Keratinocyte (primary cell): ENCODE measurements at regions not wholly inside any gene's neighbourhood (a gene's known extent, or its start where the extent isn't known, plus 50 kb on each side); places are given as distances from the start of the nearest gene placed in this dataset.

Experiments
- DNase-seq: peaks from one replicate; pipeline ENCODE4 v3.0.0-alpha.2; 2011; ENCODE audit warnings: low read depth, missing footprints, low spot score
- FAIRE-seq: peaks from 2 replicates; lab custom pipeline; 2011; peaks lifted over from hg19 to GRCh38; lab: Jason Lieb, UNC
- H2AFZ ChIP-seq: 2 replicates; pipeline ENCODE4 v1.6.0; 2012; ENCODE audit warnings: low read length, control low read depth, inconsistent platforms; ENCODE audit not compliant: control insufficient read depth
- H3K27ac ChIP-seq: 2 replicates; pipeline ENCODE4 v1.5.1; 2011; ENCODE audit warnings: low read length; ENCODE audit not compliant: control insufficient read depth, insufficient read depth
- H3K27me3 ChIP-seq: 3 replicates; pipeline ENCODE4 v1.6.0; 2011; ENCODE audit warnings: low read length; ENCODE audit not compliant: control insufficient read depth, insufficient read depth; ENCODE audit errors: extremely low read depth
- H3K36me3 ChIP-seq, 2 experiments: 2 replicates in 1 of 2; 3 replicates in 1 of 2; pipeline ENCODE4 v1.5.1; 2011; ENCODE audit warnings: low read length in 2 of 2, mild to moderate bottlenecking in 1 of 2; ENCODE audit not compliant: control insufficient read depth in 2 of 2, insufficient read depth in 2 of 2; ENCODE audit errors: extremely low read depth in 1 of 2
- H3K4me1 ChIP-seq: 3 replicates; pipeline ENCODE4 v1.5.1; 2011; ENCODE audit warnings: low read length; ENCODE audit not compliant: control insufficient read depth, insufficient read depth; ENCODE audit errors: extremely low read depth
- H3K4me2 ChIP-seq: 3 replicates; pipeline ENCODE4 v1.6.0; 2011; ENCODE audit warnings: low read depth, low read length; ENCODE audit not compliant: control insufficient read depth, insufficient read depth; ENCODE audit errors: extremely low read depth
- H3K4me3 ChIP-seq, 3 experiments: fragments of 200-600 bp in 1 of 3; sonication (generic) in 1 of 3; 2 replicates in 2 of 3; 3 replicates in 1 of 3; pipeline ENCODE4 v1.5.1; 2011 to 2016; ENCODE audit warnings: low read length in 3 of 3, mild to moderate bottlenecking in 3 of 3, control low read depth in 2 of 3, inconsistent platforms in 1 of 3, low read depth in 1 of 3, mixed read lengths in 1 of 3, mixed run types in 1 of 3, moderate library complexity in 1 of 3; ENCODE audit not compliant: control insufficient read depth in 2 of 3, insufficient read depth in 2 of 3; ENCODE audit errors: extremely low read depth in 1 of 3
- H3K79me2 ChIP-seq: 2 replicates; pipeline ENCODE4 v1.6.0; 2012; ENCODE audit warnings: low read length; ENCODE audit not compliant: control insufficient read depth, insufficient read depth
- H3K9ac ChIP-seq: 3 replicates; pipeline ENCODE4 v1.6.0; 2011; ENCODE audit warnings: low read length; ENCODE audit not compliant: control insufficient read depth, insufficient read depth; ENCODE audit errors: extremely low read depth
- H3K9me1 ChIP-seq: 3 replicates; pipeline ENCODE4 v1.6.0; 2011; ENCODE audit warnings: low read length; ENCODE audit not compliant: control insufficient read depth, insufficient read depth; ENCODE audit errors: extremely low read depth
- H3K9me3 ChIP-seq: 2 replicates; pipeline ENCODE4 v1.5.1; 2012; ENCODE audit warnings: low read depth, low read length; ENCODE audit not compliant: control insufficient read depth
- H4K20me1 ChIP-seq: 3 replicates; pipeline ENCODE4 v1.6.0; 2011; ENCODE audit warnings: low read length; ENCODE audit not compliant: control insufficient read depth, insufficient read depth; ENCODE audit errors: extremely low read depth
- EZH2 ChIP-seq: IDR thresholded peaks from one replicate; pipeline ENCODE4 v1.6.1; 2012; ENCODE audit warnings: inconsistent platforms, mild to moderate bottlenecking, low read length, moderate library complexity
- dilution Hi-C: fragments of 300-500 bp; cut with MboI; formaldehyde crosslinking; loops from one replicate; pipeline ENCODE4 v1.7.0; 2020; ENCODE audit warnings: low sequenced_read_pairs; ENCODE audit not compliant: extremely low pct_ligation_motif_present
- TF ChIP-seq, protein P1 (sequence below), 3 experiments: IDR thresholded peaks in 1 of 3; conservative IDR thresholded peaks in 1 of 3; optimal IDR thresholded peaks in 1 of 3; 2 replicates in 2 of 3; 3 replicates in 1 of 3; pipeline versions ENCODE3 to v1.5.1; 2011; ENCODE audit warnings: low read length in 3 of 3, mild to moderate bottlenecking in 3 of 3, moderate library complexity in 2 of 3, control low read depth in 1 of 3, inconsistent platforms in 1 of 3; ENCODE audit not compliant: insufficient read depth in 2 of 3; ENCODE audit errors: extremely low read depth in 1 of 3

DNA sequence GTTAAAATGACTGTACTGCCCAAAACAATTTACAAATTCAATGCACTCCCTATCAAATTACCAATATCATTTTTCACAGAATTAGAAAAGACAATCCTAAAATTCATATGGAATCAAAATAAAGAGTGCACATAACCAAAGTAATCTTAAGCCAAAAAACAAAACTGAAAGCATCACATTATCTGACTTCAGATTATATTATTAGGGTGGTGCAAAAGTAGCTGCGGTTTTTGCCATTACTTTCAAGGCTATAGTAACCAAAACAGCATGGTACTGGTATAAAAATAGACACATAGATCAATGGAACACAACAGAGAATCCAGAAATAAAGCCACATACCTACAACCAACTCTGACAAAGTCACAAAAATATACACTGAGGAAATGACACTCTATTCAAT, 396.6 kb downstream of the EIPR1 start:
- FAIRE-seq (no peak), DNase-seq (no peak)
- no peaks in the 10 kb centered on the region for H3K4me1 ChIP-seq
- TF ChIP-seq, protein P1, sequence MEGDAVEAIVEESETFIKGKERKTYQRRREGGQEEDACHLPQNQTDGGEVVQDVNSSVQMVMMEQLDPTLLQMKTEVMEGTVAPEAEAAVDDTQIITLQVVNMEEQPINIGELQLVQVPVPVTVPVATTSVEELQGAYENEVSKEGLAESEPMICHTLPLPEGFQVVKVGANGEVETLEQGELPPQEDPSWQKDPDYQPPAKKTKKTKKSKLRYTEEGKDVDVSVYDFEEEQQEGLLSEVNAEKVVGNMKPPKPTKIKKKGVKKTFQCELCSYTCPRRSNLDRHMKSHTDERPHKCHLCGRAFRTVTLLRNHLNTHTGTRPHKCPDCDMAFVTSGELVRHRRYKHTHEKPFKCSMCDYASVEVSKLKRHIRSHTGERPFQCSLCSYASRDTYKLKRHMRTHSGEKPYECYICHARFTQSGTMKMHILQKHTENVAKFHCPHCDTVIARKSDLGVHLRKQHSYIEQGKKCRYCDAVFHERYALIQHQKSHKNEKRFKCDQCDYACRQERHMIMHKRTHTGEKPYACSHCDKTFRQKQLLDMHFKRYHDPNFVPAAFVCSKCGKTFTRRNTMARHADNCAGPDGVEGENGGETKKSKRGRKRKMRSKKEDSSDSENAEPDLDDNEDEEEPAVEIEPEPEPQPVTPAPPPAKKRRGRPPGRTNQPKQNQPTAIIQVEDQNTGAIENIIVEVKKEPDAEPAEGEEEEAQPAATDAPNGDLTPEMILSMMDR (optimal IDR thresholded peaks at IDR 0.05 in 1 of 3, IDR thresholded peaks at IDR 0.05 in 1 of 3, conservative IDR thresholded peaks at IDR 0.05 in 1 of 3; ENCODE audit: extremely low read depth in 1 of 3, insufficient read depth in 2 of 3, low read length in 3 of 3) = no peak
- H3K36me3 ChIP-seq = no peaks in the 10 kb centered on the region
- H3K79me2 ChIP-seq = no peaks in the 10 kb centered on the region
- no peaks in the 10 kb centered on the region for H3K9me3 ChIP-seq
- no peaks in the 10 kb centered on the region for H4K20me1 ChIP-seq
- no peak overlapping the region for H3K4me3 ChIP-seq
- no peak overlapping the region for H2AFZ ChIP-seq
- H3K4me2 ChIP-seq = no peak overlapping the region
- no peak overlapping the region for H3K27ac ChIP-seq
- no peaks in the 10 kb centered on the region for H3K27me3 ChIP-seq
- dilution Hi-C loops = no loop called here
- H3K9me1 ChIP-seq = no peaks in the 10 kb centered on the region
- H3K9ac ChIP-seq = no peak overlapping the region

DNA sequence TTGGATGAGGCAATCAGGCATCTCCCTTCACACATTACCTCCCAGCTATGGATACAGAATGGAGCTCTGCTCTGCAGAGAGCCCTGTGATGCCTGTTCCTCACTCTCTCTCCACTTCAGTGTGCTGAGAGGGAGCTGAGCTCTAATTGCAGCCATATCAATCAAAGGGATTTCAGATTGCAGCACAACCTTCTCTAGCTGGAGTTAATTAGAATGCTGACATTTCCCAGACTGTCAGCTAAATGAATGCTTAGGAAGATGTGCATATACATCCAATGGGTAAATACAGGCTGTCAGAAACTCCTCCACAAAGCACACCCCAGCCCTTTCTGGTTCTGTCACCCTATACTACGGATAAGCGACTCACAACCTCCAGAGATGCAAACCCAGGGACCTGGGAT, 402.6 kb downstream of the EIPR1 start:
- FAIRE-seq (no peak), DNase-seq (no peak)
- H2AFZ ChIP-seq = no peak overlapping the region
- no peak overlapping the region for H3K27ac ChIP-seq
- no peaks in the 10 kb centered on the region for H3K4me1 ChIP-seq
- H4K20me1 ChIP-seq = no peaks in the 10 kb centered on the region
- H3K36me3 ChIP-seq = no peaks in the 10 kb centered on the region
- no peak overlapping the region for H3K9ac ChIP-seq
- no peaks in the 10 kb centered on the region for H3K9me3 ChIP-seq
- H3K4me2 ChIP-seq = no peak overlapping the region
- H3K27me3 ChIP-seq = no peaks in the 10 kb centered on the region
- TF ChIP-seq, protein P1 (optimal IDR thresholded peaks at IDR 0.05 in 1 of 3, IDR thresholded peaks at IDR 0.05 in 1 of 3, conservative IDR thresholded peaks at IDR 0.05 in 1 of 3; ENCODE audit: extremely low read depth in 1 of 3, insufficient read depth in 2 of 3, low read length in 3 of 3) = no peak
- TF ChIP-seq EZH2 = no peak
- dilution Hi-C loops = no loop called here
- no peaks in the 10 kb centered on the region for H3K79me2 ChIP-seq
- H3K4me3 ChIP-seq = no peak overlapping the region
- no peaks in the 10 kb centered on the region for H3K9me1 ChIP-seq
